ENCODE measurements at regions not wholly inside any gene's neighbourhood (a gene's known extent, or its start where the extent isn't known, plus 50 kb on each side); places are given as distances from the start of the nearest gene placed in this dataset.

DNA sequence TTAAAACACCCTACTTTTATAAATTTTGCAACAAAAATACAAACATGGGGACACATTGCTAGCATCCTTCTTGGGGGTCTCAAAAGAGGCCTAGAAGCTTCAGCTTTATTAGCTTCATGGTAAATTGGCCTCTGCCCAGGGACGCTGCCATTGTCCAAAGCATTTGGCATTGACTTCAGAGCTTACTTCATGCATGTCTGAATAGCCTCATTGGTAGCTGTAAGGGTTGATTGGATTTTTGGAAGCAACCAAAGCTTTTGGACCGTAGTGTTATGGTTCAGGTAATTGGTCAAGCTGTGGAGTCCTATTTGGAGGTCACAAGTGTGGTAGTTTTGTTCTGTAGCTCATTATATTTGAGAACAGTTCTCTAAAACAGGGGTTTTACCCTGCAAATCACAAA, 411.7 kb upstream of the SLC24A2 start:
- POLR2A ChIA-PET = interaction anchor here (0.6 kb wide), 1 partner anchor 621 kb away, joined by 4 read pairs; no protein-coding TSS in a partner anchor
- no peaks in the 10 kb centered on the region for H3K4me1 ChIP-seq (ENCODE audit: control insufficient read depth, insufficient read depth, low read length)
- no peaks in the 10 kb centered on the region for H3K9me3 ChIP-seq (ENCODE audit: control insufficient read depth, insufficient read depth, low read depth, low read length)
- TF ChIP-seq ZNF311 (tag by site-specific recombination; IDR thresholded peaks at IDR 0.05; ENCODE audit: borderline replicate concordance) (no peak), ZNF426 (tag by site-specific recombination; IDR thresholded peaks at IDR 0.05) (no peak), SETDB1 (IDR thresholded peaks at IDR 0.05; ENCODE audit: insufficient read length, low read length) (no peak), ZNF211 (tag by site-specific recombination; IDR thresholded peaks at IDR 0.05; ENCODE audit: low read depth) (no peak), ZNF366 (tag by site-specific recombination; conservative IDR thresholded peaks at IDR 0.05) (no peak), ZNF214 (tag by site-specific recombination; IDR thresholded peaks at IDR 0.05; ENCODE audit: borderline replicate concordance) (no peak), ZNF529 (tag by site-specific recombination; IDR thresholded peaks at IDR 0.05; ENCODE audit: insufficient replicate concordance) (no peak), ZNF658 (tag by site-specific recombination; IDR thresholded peaks at IDR 0.05) (no peak), ZNF555 (tag by site-specific recombination; conservative IDR thresholded peaks at IDR 0.05) (no peak), ZNF223 (tag by site-specific recombination; IDR thresholded peaks at IDR 0.05) (no peak), KLF7 (tag by site-specific recombination; IDR thresholded peaks at IDR 0.05; ENCODE audit: borderline replicate concordance) (no peak)
- TF ChIP-seq, protein P1, sequence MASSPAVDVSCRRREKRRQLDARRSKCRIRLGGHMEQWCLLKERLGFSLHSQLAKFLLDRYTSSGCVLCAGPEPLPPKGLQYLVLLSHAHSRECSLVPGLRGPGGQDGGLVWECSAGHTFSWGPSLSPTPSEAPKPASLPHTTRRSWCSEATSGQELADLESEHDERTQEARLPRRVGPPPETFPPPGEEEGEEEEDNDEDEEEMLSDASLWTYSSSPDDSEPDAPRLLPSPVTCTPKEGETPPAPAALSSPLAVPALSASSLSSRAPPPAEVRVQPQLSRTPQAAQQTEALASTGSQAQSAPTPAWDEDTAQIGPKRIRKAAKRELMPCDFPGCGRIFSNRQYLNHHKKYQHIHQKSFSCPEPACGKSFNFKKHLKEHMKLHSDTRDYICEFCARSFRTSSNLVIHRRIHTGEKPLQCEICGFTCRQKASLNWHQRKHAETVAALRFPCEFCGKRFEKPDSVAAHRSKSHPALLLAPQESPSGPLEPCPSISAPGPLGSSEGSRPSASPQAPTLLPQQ (tag by site-specific recombination; IDR thresholded peaks at IDR 0.05) = no peak
- TF ChIP-seq, protein P2, sequence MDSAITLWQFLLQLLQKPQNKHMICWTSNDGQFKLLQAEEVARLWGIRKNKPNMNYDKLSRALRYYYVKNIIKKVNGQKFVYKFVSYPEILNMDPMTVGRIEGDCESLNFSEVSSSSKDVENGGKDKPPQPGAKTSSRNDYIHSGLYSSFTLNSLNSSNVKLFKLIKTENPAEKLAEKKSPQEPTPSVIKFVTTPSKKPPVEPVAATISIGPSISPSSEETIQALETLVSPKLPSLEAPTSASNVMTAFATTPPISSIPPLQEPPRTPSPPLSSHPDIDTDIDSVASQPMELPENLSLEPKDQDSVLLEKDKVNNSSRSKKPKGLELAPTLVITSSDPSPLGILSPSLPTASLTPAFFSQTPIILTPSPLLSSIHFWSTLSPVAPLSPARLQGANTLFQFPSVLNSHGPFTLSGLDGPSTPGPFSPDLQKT (IDR thresholded peaks at IDR 0.05; ENCODE audit: borderline replicate concordance, low read depth, low read length) = no peak
- no peaks in the 10 kb centered on the region for H3K36me3 ChIP-seq (ENCODE audit: control insufficient read depth in 2 of 2, insufficient read depth in 1 of 2, low read length in 2 of 2)
- no peak overlapping the region for H3K27ac ChIP-seq (ENCODE audit: extremely low read depth, low read depth, low read length)
- CTCF ChIA-PET = interaction anchor here (0.6 kb wide), 1 partner anchor 132 kb away, joined by 4 read pairs; no protein-coding TSS in a partner anchor
- no peak overlapping the region for H3K4me3 ChIP-seq (ENCODE audit: low read depth, low read length)

DNA sequence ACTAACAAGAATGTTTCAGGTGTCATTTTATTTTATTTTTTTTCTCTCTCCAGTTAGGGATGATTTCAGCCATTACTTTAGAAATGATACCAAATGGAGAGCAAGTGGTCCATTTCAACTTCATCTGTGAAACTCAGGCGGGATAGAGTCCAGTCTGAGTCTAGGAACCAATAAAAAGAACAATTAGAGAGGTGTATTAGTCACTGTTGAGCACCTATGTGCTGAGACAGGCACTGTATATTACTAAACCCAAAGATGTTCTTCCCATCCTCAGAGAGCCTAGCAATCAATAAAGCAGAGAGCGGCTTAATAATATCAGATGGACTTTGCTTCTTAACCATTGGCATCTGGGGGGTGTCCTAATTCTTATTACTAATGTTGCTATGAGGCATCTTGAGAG, 410.3 kb upstream of the SLC24A2 start:
- CTCF ChIA-PET = no interaction called here
- POLR2A ChIA-PET = no interaction called here
- H3K27ac ChIP-seq (ENCODE audit: extremely low read depth, low read depth, low read length) = no peak overlapping the region
- TF ChIP-seq ZNF223 (tag by site-specific recombination; IDR thresholded peaks at IDR 0.05) = no peak
- TF ChIP-seq ZNF658 (tag by site-specific recombination; IDR thresholded peaks at IDR 0.05) = no peak
- TF ChIP-seq ZNF426 (tag by site-specific recombination; IDR thresholded peaks at IDR 0.05) = no peak
- TF ChIP-seq, protein P3, sequence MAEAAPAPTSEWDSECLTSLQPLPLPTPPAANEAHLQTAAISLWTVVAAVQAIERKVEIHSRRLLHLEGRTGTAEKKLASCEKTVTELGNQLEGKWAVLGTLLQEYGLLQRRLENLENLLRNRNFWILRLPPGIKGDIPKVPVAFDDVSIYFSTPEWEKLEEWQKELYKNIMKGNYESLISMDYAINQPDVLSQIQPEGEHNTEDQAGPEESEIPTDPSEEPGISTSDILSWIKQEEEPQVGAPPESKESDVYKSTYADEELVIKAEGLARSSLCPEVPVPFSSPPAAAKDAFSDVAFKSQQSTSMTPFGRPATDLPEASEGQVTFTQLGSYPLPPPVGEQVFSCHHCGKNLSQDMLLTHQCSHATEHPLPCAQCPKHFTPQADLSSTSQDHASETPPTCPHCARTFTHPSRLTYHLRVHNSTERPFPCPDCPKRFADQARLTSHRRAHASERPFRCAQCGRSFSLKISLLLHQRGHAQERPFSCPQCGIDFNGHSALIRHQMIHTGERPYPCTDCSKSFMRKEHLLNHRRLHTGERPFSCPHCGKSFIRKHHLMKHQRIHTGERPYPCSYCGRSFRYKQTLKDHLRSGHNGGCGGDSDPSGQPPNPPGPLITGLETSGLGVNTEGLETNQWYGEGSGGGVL (tag by site-specific recombination; IDR thresholded peaks at IDR 0.05) = no peak
- no peak for TF ChIP-seq ZNF155 (tag by site-specific recombination; IDR thresholded peaks at IDR 0.05)
- TF ChIP-seq ZNF561 (tag by site-specific recombination; IDR thresholded peaks at IDR 0.05; ENCODE audit: borderline replicate concordance) = no peak
- no peak for TF ChIP-seq ZNF311 (tag by site-specific recombination; IDR thresholded peaks at IDR 0.05; ENCODE audit: borderline replicate concordance)
- no peak for TF ChIP-seq ZFP41 (tag by site-specific recombination; IDR thresholded peaks at IDR 0.05; ENCODE audit: borderline replicate concordance)
- TF ChIP-seq, protein P4, sequence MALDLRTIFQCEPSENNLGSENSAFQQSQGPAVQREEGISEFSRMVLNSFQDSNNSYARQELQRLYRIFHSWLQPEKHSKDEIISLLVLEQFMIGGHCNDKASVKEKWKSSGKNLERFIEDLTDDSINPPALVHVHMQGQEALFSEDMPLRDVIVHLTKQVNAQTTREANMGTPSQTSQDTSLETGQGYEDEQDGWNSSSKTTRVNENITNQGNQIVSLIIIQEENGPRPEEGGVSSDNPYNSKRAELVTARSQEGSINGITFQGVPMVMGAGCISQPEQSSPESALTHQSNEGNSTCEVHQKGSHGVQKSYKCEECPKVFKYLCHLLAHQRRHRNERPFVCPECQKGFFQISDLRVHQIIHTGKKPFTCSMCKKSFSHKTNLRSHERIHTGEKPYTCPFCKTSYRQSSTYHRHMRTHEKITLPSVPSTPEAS (tag by site-specific recombination; IDR thresholded peaks at IDR 0.05) = no peak
- no peak for TF ChIP-seq TRIM28 (IDR thresholded peaks at IDR 0.05; ENCODE audit: borderline replicate concordance, low read length)
- no peak for TF ChIP-seq ZNF791 (tag by site-specific recombination; IDR thresholded peaks at IDR 0.05)
- TF ChIP-seq SETDB1 (IDR thresholded peaks at IDR 0.05; ENCODE audit: insufficient read length, low read length) = no peak
- TF ChIP-seq YY1 (tag by site-specific recombination; IDR thresholded peaks at IDR 0.05) = no peak
- TF ChIP-seq ZSCAN30 (tag by site-specific recombination; IDR thresholded peaks at IDR 0.05) = no peak
- no peak for TF ChIP-seq ZNF394 (tag by site-specific recombination; IDR thresholded peaks at IDR 0.05; ENCODE audit: borderline replicate concordance)
- TF ChIP-seq, protein P5, sequence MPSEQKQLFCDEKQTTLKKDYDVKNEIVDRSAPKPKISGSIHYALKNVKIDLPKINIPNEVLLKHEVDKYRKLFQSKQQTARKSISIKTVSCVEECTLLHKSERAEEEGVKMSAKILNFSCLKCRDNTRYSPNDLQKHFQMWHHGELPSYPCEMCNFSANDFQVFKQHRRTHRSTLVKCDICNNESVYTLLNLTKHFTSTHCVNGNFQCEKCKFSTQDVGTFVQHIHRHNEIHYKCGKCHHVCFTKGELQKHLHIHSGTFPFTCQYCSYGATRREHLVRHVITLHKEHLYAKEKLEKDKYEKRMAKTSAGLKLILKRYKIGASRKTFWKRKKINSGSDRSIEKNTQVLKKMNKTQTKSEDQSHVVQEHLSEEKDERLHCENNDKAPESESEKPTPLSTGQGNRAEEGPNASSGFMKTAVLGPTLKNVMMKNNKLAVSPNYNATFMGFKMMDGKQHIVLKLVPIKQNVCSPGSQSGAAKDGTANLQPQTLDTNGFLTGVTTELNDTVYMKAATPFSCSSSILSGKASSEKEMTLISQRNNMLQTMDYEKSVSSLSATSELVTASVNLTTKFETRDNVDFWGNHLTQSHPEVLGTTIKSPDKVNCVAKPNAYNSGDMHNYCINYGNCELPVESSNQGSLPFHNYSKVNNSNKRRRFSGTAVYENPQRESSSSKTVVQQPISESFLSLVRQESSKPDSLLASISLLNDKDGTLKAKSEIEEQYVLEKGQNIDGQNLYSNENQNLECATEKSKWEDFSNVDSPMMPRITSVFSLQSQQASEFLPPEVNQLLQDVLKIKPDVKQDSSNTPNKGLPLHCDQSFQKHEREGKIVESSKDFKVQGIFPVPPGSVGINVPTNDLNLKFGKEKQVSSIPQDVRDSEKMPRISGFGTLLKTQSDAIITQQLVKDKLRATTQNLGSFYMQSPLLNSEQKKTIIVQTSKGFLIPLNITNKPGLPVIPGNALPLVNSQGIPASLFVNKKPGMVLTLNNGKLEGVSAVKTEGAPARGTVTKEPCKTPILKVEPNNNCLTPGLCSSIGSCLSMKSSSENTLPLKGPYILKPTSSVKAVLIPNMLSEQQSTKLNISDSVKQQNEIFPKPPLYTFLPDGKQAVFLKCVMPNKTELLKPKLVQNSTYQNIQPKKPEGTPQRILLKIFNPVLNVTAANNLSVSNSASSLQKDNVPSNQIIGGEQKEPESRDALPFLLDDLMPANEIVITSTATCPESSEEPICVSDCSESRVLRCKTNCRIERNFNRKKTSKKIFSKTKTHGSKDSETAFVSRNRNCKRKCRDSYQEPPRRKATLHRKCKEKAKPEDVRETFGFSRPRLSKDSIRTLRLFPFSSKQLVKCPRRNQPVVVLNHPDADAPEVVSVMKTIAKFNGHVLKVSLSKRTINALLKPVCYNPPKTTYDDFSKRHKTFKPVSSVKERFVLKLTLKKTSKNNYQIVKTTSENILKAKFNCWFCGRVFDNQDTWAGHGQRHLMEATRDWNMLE (tag by site-specific recombination; conservative IDR thresholded peaks at IDR 0.05; ENCODE audit: low read depth) = no peak

More for the DNA sequence above, 410.3 kb upstream of the SLC24A2 start:
- no peaks in the 10 kb centered on the region for H3K9me3 ChIP-seq (ENCODE audit: control insufficient read depth, insufficient read depth, low read depth, low read length)
- no peak overlapping the region for H3K4me3 ChIP-seq (ENCODE audit: low read depth, low read length)
- H3K36me3 ChIP-seq (ENCODE audit: control insufficient read depth in 2 of 2, insufficient read depth in 1 of 2, low read length in 2 of 2) = no peaks in the 10 kb centered on the region
- H3K4me1 ChIP-seq (ENCODE audit: control insufficient read depth, insufficient read depth, low read length) = no peaks in the 10 kb centered on the region

All from HEK293 (cell line).